HG02798 (cell line): ENCODE measurements at regions not wholly inside any gene's neighbourhood (a gene's known extent, or its start where the extent isn't known, plus 50 kb on each side); places are given as distances from the start of the nearest gene placed in this dataset.

Experiments
- ATAC-seq: cut with Tn5 transposase; IDR thresholded peaks from one replicate; pipeline ENCODE4 v1.9.1; 2021; ENCODE audit warnings: mild to moderate bottlenecking; ENCODE audit not compliant: unreplicated experiment, poor library complexity

GRCh38 chr7:67725423-67725822 is 728.8 kb downstream of the TYW1 start:
- ATAC-seq: no peak

- ATAC-seq: no peak
Measured at GRCh38 chr7:67729771-67730170, 733.1 kb downstream of the TYW1 start.

DNA sequence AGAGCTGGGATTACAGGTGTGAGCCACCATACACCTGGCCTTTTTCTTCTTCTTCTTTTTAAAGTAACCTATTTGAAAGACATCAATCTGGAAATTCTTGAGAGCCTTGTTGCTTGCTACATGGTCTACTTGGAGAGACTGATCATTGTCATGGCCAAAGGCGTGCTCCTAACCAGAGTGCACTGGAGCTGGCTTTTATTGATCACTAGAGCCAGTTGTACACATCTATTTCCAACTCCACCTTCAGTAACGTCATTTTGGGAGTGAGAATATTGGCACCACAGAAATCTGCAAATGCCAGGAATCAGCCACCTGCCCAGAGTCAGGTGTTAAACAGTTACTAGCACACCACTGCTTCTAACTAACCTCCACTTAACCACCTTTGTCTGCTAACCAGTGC is 735.1 kb downstream of the TYW1 start:
- no peak for ATAC-seq

- no peak for ATAC-seq
Measured at GRCh38 chr7:67732898-67733297, 736.3 kb downstream of the TYW1 start.

DNA sequence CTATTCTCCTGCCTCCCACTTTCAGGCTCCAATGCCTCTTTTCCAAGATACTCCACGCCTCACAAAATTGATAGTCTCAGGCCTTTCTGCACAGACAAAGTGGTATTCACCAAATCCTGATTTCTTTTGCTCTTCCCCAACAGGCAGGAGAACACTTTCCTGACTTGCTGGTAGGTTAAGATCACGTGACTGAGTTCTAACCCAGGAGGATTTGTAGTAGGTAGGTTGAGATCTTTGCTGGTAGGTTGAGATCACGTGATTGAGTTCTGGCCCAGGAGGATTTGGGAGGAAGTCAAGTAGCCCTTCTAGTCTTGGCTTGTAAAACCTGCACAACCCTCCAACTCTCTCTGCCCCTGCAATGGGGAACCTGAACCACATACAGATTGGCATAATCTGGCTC is 741.5 kb downstream of the TYW1 start:
- ATAC-seq: no peak

GRCh38 chr7:67738958-67739357 is 742.3 kb downstream of the TYW1 start:
- ATAC-seq: no peak

GRCh38 chr7:67743501-67743900 is 746.9 kb downstream of the TYW1 start:
- ATAC-seq: no peak

DNA sequence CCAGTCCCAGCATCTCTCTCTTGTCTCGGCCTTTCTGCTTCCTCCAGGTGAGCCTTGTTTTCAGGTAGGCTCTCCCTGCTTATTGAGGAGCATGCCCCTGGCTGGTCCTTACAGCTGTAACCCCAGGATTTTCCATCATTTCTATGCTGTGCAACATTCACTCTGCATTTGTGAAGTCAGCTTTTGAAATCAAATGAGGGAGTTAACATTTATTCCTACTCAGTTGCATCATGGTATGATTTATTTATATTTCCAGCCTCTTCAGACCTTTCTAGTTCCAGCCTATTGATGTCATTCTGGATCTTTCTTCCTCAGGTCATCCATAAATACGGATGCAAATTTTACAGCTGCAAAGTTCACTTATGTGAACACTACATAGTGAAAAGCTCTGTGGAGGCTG is 755.6 kb downstream of the TYW1 start:
- no peak for ATAC-seq

DNA sequence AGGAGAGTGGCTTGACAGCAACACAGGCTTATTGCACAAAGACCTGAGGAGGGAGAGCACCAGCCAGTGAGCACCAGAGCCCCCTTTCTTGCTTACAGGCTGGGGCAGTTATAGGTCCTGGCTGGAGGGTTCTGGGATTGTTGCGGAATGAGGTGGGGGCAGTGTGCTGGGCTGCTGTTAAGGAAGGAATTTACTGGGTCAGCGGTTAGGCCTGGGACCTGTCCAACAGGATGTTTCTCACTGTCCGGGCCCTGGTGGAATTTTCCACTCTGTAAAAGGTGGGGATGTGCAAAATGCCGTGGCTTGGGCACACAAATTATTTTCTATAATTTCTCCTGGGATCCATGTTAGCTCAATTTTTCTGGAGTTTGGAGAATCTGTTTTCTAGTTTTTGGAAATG is 757.3 kb downstream of the TYW1 start:
- ATAC-seq: no peak

GRCh38 chr7:67754651-67755050 is 758.0 kb downstream of the TYW1 start:
- no peak for ATAC-seq

DNA sequence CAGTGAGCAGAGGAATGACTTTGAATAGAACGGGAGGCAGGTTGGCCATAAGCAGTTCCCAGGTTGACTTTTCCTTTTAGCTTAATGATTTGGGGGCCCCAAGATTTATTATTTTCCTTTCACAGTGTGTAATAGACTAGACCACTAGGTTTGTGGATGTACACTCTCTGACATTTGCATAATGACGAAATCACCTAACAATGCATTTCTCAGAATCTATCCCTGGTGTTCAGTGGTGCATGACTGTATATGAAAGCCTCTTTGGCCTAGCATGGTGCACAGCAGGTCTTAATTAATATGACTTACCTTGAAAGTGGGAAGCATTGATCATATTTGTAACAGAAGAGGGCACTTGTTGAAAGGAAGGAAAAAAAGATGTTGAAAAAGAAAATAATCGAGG is 761.9 kb downstream of the TYW1 start:
- no peak for ATAC-seq

DNA sequence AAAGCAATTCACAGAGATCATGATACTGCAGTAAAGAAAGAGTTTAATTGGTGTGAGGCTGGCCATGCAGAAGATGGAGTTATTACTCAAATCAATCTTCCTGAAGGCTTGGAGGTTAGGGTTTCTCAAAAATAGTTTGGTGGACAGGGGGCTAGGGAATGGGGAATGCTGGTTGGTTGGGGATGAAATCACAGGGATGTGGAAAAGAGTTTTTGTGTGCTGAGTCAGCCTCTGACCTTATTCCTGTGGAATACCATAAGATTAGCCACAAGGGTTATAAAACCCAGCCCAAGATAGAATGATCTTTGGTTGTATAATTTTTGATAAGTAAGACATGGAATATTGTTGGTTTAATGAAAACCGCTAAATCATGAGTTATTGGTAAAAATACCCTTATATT is 764.3 kb downstream of the TYW1 start:
- ATAC-seq: no peak

DNA sequence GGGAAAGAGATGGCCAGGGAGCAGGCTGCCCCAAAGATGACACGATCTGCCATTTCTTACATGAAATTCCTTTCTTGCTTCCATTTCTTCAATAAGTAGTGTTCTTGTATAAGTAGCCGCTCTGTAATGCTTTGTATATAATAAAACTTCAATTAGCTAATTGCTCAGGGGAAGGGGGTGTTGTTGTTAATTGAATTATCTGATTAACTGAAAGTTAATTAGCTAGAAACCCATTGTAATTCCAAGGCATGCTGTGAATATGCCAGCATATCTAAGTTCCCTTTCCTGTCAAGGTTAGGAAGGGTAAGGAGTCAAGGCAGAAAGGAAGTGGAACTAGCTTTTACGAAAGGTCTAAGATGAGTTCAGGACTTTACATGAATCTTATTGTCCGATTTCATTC is 765.9 kb downstream of the TYW1 start:
- no peak for ATAC-seq

DNA sequence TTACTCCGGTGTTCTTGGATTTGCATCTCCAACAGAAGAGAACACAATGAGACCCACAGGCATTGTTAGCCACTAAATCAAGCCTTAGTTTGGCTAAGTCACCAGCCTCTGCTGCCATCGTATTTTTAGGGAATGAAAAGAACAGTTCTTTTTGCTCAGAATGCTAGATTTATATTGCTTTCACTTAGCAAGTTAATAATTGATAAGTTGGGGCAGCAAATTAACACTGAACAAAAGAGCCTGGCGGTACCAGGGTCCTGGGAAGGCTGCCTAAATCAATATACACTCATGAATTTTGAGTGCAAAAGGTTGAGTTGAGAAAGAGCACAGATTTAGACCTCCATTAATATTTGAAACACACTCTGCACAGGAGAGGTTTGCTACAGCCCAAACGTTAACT is 767.7 kb downstream of the TYW1 start:
- no peak for ATAC-seq

DNA sequence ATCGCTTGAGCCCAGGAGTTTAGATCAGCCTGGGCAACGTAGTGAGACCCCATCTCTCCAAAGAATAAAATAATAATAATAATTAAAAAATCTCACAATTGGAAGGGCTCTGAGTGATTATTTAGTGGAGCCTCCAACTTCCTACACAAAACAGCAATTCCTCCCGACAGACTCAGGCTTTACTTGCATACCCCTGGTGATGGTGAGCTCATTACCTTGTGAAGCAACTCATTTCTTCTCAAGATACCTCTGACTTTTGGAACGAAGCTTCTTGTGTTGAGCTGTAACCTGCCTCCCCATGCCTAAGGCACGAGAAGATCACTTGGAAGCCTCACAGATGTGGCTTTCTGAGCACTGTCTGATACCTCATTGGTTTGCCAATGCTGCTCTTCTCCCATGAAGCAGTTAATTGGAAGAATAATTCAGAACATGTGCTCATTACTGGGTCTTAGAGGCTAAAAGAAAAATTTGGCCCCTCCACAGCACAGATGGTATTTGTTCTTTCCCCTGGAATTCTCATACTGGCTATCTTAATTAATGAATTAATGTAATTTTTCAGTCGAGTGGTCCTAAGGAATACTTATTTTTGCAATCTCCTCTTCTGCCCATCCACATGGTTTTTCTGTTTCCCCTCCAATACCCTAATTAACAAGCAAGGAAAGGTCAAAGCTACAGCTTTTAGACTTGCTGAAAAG is 769.0 kb downstream of the TYW1 start:
- no peak for ATAC-seq

GRCh38 chr7:67766906-67767410 is 770.3 kb downstream of the TYW1 start:
- no peak for ATAC-seq

DNA sequence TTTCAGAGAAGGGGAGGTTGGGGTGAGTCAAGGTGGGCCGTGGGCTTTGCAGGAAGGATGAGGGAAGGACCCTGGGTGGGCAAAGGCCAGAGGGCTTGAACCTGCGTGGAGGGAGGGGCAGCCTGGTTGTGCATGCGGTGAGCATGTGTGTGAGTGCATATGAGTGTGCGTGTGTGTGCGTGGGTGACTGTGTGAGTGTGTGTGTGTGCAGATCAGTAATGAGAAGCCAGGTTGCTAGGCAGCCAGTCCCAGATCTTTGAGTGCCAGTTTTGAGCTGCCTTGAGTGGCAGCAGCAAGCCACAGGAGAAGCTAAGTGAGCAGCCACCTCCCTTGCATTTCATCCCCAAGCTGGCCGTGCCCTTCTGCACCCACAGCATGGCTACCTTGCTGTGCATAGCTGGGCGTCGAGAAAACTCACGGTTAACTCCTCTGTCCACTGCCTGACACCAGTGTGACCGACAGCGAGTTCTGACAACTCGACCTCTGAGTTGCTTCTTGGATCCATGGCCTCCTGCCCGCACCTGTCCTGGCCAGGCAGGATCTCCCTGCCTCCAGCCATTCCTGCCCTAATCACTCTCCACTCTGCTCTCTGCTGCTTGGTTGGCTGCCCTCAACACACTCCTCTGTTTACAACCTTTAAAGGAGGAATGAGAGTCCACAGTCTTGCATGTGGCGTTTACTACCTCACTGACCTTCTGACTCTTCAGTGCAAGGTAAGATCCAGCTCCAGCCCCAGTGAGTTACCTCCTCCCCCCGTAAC is 775.4 kb downstream of the TYW1 start:
- no peak for ATAC-seq

GRCh38 chr7:67773081-67773480 is 776.4 kb downstream of the TYW1 start:
- ATAC-seq: no peak

- ATAC-seq: no peak
Measured at GRCh38 chr7:67777119-67777518, 780.5 kb downstream of the TYW1 start.

GRCh38 chr7:67781841-67782240 is 785.2 kb downstream of the TYW1 start:
- ATAC-seq: no peak

- ATAC-seq: no peak
Measured at GRCh38 chr7:67786021-67786420, 789.4 kb downstream of the TYW1 start.

- no peak for ATAC-seq
Measured at GRCh38 chr7:67788669-67789068, 792.0 kb downstream of the TYW1 start.
